Mucosa of descending colon (tissue), 3 donors: ENCODE measurements at regions not wholly inside any gene's neighbourhood (a gene's known extent, or its start where the extent isn't known, plus 50 kb on each side); places are given as distances from the start of the nearest gene placed in this dataset.
A peak's percentile ranks its signal among the peaks of the same experiment; 100 is the strongest.

ENCODE experiments used
- ATAC-seq: fragments of 200-7000 bp; cut with Tn5 transposase; one replicate; pipeline ENCODE4 v1.9.1; 2020; ENCODE audit warnings: mild to moderate bottlenecking, moderate library complexity
- DNase-seq, 3 donors: peaks; one replicate each; pipeline ENCODE4 v3.0.0-alpha.2; 2020
- H3K36me3 ChIP-seq: fragments of 200-600 bp; one replicate; pipeline ENCODE4 v1.8.0; 2021; ENCODE audit warnings: low read depth, mild to moderate bottlenecking
- H3K4me1 ChIP-seq: fragments of 200-600 bp; one replicate; pipeline ENCODE4 v1.8.0; 2021; ENCODE audit warnings: low read depth, mild to moderate bottlenecking
- H3K4me3 ChIP-seq: fragments of 200-600 bp; one replicate; pipeline ENCODE4 v1.8.0; 2021; ENCODE audit warnings: mild to moderate bottlenecking
- H3K9me3 ChIP-seq: fragments of 200-600 bp; one replicate; pipeline ENCODE4 v1.8.0; 2021; ENCODE audit warnings: mild to moderate bottlenecking
- CTCF ChIP-seq: fragments of 200-600 bp; IDR thresholded peaks from one replicate; pipeline ENCODE4 v1.8.0; 2022; ENCODE audit warnings: antibody characterized with exemption, mild to moderate bottlenecking
- intact Hi-C, 2 donors: fragments of 100-400 bp; cut with DNase I in 1 of 2; cut with micrococcal nuclease in 1 of 2; formaldehyde crosslinking; loops; one replicate each; pipeline versions ENCODE4 v1.11.0 to v1.11.1; 2022; cut with DNase I, micrococcal nuclease
- donor health status: DM: no; HTN: no; CAD: no; lungs with moderate emphysema.
- donor health status: DM: no; HTN: no; CAD: no.
- donor health status: DM: no; HTN: yes; CAD: no.

- DNase-seq (no peak), ATAC-seq (no peak)
- H3K9me3 ChIP-seq, result no peaks in the 10 kb centered on the region
- intact Hi-C loops, result no loop called here
- no peaks in the 10 kb centered on the region for H3K36me3 ChIP-seq
- H3K4me1 ChIP-seq, result peaks cover 40% of the 10 kb centered on the region
- no peak for TF ChIP-seq CTCF
- no peak overlapping the region for H3K4me3 ChIP-seq
Measured at GRCh38 chr16:85375282-85375681, 237.8 kb upstream of the GSE1 start.

- no peaks in the 10 kb centered on the region for H3K36me3 ChIP-seq
- peaks cover 29% of the 10 kb centered on the region for H3K4me1 ChIP-seq
- TF ChIP-seq CTCF, result no peak
- DNase-seq, result peak; percentile 70 to 78 (median 73)
- ATAC-seq, result peak; percentile 54
- no peak overlapping the region for H3K4me3 ChIP-seq
- intact Hi-C loops, result no loop called here
- no peaks in the 10 kb centered on the region for H3K9me3 ChIP-seq
Measured at GRCh38 chr16:85376292-85377095, 236.6 kb upstream of the GSE1 start.

- Histone ChIP-seq H3K4me1 (peaks cover 27% of the 10 kb centered on the region), H3K9me3 (no peaks in the 10 kb centered on the region), H3K36me3 (no peaks in the 10 kb centered on the region), H3K4me3 (no peak overlapping the region)
- DNase-seq (no peak), ATAC-seq (peak; percentile 29)
- TF ChIP-seq CTCF, result no peak
- intact Hi-C loops, result no loop called here
Measured at GRCh38 chr16:85377388-85378144, 235.6 kb upstream of the GSE1 start.

- no peak for DNase-seq
- ATAC-seq, result no peak
- Histone ChIP-seq H3K4me3 (no peak overlapping the region), H3K4me1 (peaks cover 27% of the 10 kb centered on the region), H3K36me3 (no peaks in the 10 kb centered on the region), H3K9me3 (no peaks in the 10 kb centered on the region)
- intact Hi-C loops, result no loop called here
- no peak for TF ChIP-seq CTCF
Measured at GRCh38 chr16:85378145-85379040, 234.7 kb upstream of the GSE1 start.
